K562 (cell line): ENCODE measurements at regions not wholly inside any gene's neighbourhood (a gene's known extent, or its start where the extent isn't known, plus 50 kb on each side); places are given as distances from the start of the nearest gene placed in this dataset.

Source experiments
- ATAC-seq: fragments of 200-7000 bp; cut with Tn5 transposase; 3 replicates; pipeline ENCODE4 v1.9.1; 2020; ENCODE audit warnings: moderate library complexity
- BruUV-seq: library from RNA; stranded (reverse); fragments of 400-500 nt; replicated peaks from 2 replicates; lab custom pipeline; 2021; lab: Mats Ljungman, UMichigan
- CTCF ChIA-PET: fragments of 300-600 bp; formaldehyde crosslinking; extraction: SDS; loops from one replicate; lab custom pipeline; 2021; ENCODE audit warnings: low intra/inter-chr PET ratio; lab: Yijun Ruan, JAX
- POLR2A ChIA-PET: fragments of 300-600, 350-650 bp; sonication (Branson Sonifier 250); formaldehyde crosslinking; extraction: SDS; loops from one replicate; lab custom pipeline; 2021; ENCODE audit warnings: antibody characterized with exemption, inconsistent platforms; lab: Yijun Ruan, JAX
- DNase-seq, 4 experiments: peaks; one replicate each; pipeline versions ENCODE4 v3.0.0 to v3.0.0-alpha.2; 2011 to 2018; ENCODE audit warnings: low spot score in 3 of 4, mixed read lengths in 3 of 4; ENCODE audit errors: extremely low read depth in 1 of 4
- FAIRE-seq: peaks from 2 replicates; lab custom pipeline; 2011; peaks lifted over from hg19 to GRCh38; lab: Jason Lieb, UNC
- H2AFZ ChIP-seq: 2 replicates; pipeline ENCODE4 v1.6.0; 2011; ENCODE audit warnings: low read depth, low read length, control low read depth, inconsistent platforms
- H3K27ac ChIP-seq: fragments of 200-600 bp; 3 replicates; pipeline ENCODE4 v1.8.0; 2011; ENCODE audit warnings: low read depth, mild to moderate bottlenecking, control low read depth, inconsistent platforms, low read length, moderate library complexity, mixed read lengths; ENCODE audit errors: extremely low read depth
- H3K27me3 ChIP-seq, 2 experiments: fragments of 300-600 bp in 1 of 2; 2 replicates in 1 of 2; 3 replicates in 1 of 2; pipeline versions ENCODE4 v1.6.0 to v1.8.0; 2011; ENCODE audit warnings: inconsistent platforms in 2 of 2, low read length in 2 of 2, mild to moderate bottlenecking in 1 of 2, mixed read lengths in 1 of 2, moderate library complexity in 1 of 2; ENCODE audit not compliant: control insufficient read depth in 2 of 2, insufficient read depth in 2 of 2
- H3K36me3 ChIP-seq: fragments of 300-600 bp; 3 replicates; pipeline ENCODE4 v1.8.0; 2011; ENCODE audit warnings: mild to moderate bottlenecking, low read length, inconsistent platforms; ENCODE audit not compliant: control insufficient read depth, insufficient read depth
- H3K4me1 ChIP-seq, 2 experiments: fragments of 200-600 bp in 1 of 2; replicated peaks in 1 of 2; 2 replicates in 1 of 2; 3 replicates in 1 of 2; pipeline versions ENCODE4 v1.5.1 to v1.8.0; 2011; ENCODE audit warnings: inconsistent platforms in 2 of 2, low read length in 2 of 2, mild to moderate bottlenecking in 1 of 2, mixed read lengths in 1 of 2, moderate library complexity in 1 of 2; ENCODE audit not compliant: control insufficient read depth in 2 of 2, insufficient read depth in 2 of 2
- H3K4me2 ChIP-seq: 2 replicates; pipeline ENCODE4 v1.6.1; 2011; ENCODE audit warnings: low read length, control low read depth, inconsistent platforms, mixed read lengths; ENCODE audit not compliant: insufficient read depth
- H3K4me3 ChIP-seq: fragments of 200-600 bp; sonication (generic), shearing (Covaris generic); 2 replicates; pipeline ENCODE4 v1.5.1; 2016; ENCODE audit warnings: control low read depth, inconsistent platforms
- H3K79me2 ChIP-seq: fragments of 200-600 bp; 3 replicates; pipeline ENCODE4 v1.8.0; 2011; ENCODE audit warnings: low read length, inconsistent platforms; ENCODE audit not compliant: control insufficient read depth, insufficient read depth
- H3K9ac ChIP-seq, 2 experiments: 2 replicates each; pipeline versions ENCODE4 v1.6.0 to v1.6.1; 2011; ENCODE audit warnings: low read depth in 2 of 2, low read length in 2 of 2, control low read depth in 1 of 2, inconsistent platforms in 1 of 2, mild to moderate bottlenecking in 1 of 2, mixed read lengths in 1 of 2; ENCODE audit not compliant: insufficient read depth in 1 of 2
- H3K9me1 ChIP-seq: one replicate; pipeline ENCODE4 v1.6.0; 2011; ENCODE audit warnings: inconsistent platforms, mild to moderate bottlenecking, low read length, moderate library complexity; ENCODE audit not compliant: control insufficient read depth, insufficient read depth
- H3K9me3 ChIP-seq: replicated peaks from 2 replicates; pipeline ENCODE4 v1.5.1; 2011; ENCODE audit warnings: low read depth, low read length, inconsistent platforms; ENCODE audit not compliant: control insufficient read depth, insufficient read depth
- H4K20me1 ChIP-seq: replicated peaks from 2 replicates; pipeline ENCODE4 v1.6.1; 2011; ENCODE audit warnings: low read length, inconsistent platforms, mixed read lengths; ENCODE audit not compliant: control insufficient read depth, insufficient read depth
- BRF2 ChIP-seq: IDR thresholded peaks from 3 replicates; pipeline ENCODE4 v1.6.1; 2011; ENCODE audit warnings: borderline replicate concordance, mild to moderate bottlenecking; ENCODE audit not compliant: insufficient read length, insufficient read depth
- CCAR2 ChIP-seq: fragments of 200-400 bp; formaldehyde crosslinking; IDR thresholded peaks from 2 replicates; pipeline ENCODE4 v1.6.1; 2017; ENCODE audit warnings: mild to moderate bottlenecking, low read depth, low read length
- E2F4 ChIP-seq: sonication (generic); formaldehyde crosslinking; IDR thresholded peaks from 2 replicates; pipeline ENCODE4 v1.8.0; 2022; ENCODE audit warnings: mild to moderate bottlenecking, low read depth, missing genetic modification reagents
- ETS1 ChIP-seq: conservative IDR thresholded peaks from 2 replicates; pipeline ENCODE4 v1.6.1; 2011; ENCODE audit warnings: low read depth, mild to moderate bottlenecking, low read length; ENCODE audit not compliant: control insufficient read depth
- HDAC6 ChIP-seq: IDR thresholded peaks from 2 replicates; pipeline ENCODE4 v1.6.1; 2012; ENCODE audit warnings: low read depth, mild to moderate bottlenecking, control low read depth, inconsistent platforms, low read length, moderate library complexity
- HOMEZ ChIP-seq: fragments of 250-450 bp; sonication (Bioruptor Pico); IDR thresholded peaks from 2 replicates; pipeline ENCODE4 v1.4.0; 2020; ENCODE audit warnings: mild to moderate bottlenecking, moderate library complexity
- HSF4 ChIP-seq: fragments of 250-450 bp; sonication (Bioruptor Pico); IDR thresholded peaks from 2 replicates; pipeline ENCODE4 v2.1.2; 2022; ENCODE audit warnings: mild to moderate bottlenecking, moderate library complexity, borderline replicate concordance
- PCBP1 ChIP-seq: fragments of 200-400 bp; formaldehyde crosslinking; IDR thresholded peaks from 2 replicates; pipeline ENCODE4 v1.6.1; 2018; ENCODE audit warnings: mild to moderate bottlenecking, low read depth, low read length; ENCODE audit not compliant: poor library complexity, severe bottlenecking
- POLR2A ChIP-seq: fragments of 450-650 bp; conservative IDR thresholded peaks from 2 replicates; pipeline ENCODE4 v1.6.1; 2016
- PTBP1 ChIP-seq: fragments of 200-400 bp; formaldehyde crosslinking; IDR thresholded peaks from 2 replicates; pipeline ENCODE4 v1.6.1; 2017; ENCODE audit warnings: low read depth, low read length
- PTTG1 ChIP-seq: fragments of 450-650 bp; IDR thresholded peaks from 2 replicates; pipeline ENCODE4 v1.6.1; 2016; ENCODE audit warnings: low read depth, mild to moderate bottlenecking, missing genetic modification characterization, missing compliant biosample characterization
- ZBTB34 ChIP-seq: fragments of 250-450 bp; sonication (Bioruptor Pico); IDR thresholded peaks from 2 replicates; pipeline ENCODE4 v1.8.0; 2021; ENCODE audit warnings: mild to moderate bottlenecking, moderate library complexity
- ZNF212 ChIP-seq: fragments of 450-650 bp; formaldehyde crosslinking; IDR thresholded peaks from 2 replicates; pipeline ENCODE4 v1.4.0; 2020; ENCODE audit warnings: mild to moderate bottlenecking
- ZNF232 ChIP-seq: sonication (generic); formaldehyde crosslinking; IDR thresholded peaks from 2 replicates; pipeline ENCODE4 v1.8.0; 2022; ENCODE audit warnings: mild to moderate bottlenecking, missing genetic modification reagents
- ZNF354B ChIP-seq: fragments of 250-450 bp; sonication (Bioruptor Pico); IDR thresholded peaks from 2 replicates; pipeline ENCODE4 v1.4.0; 2020
- ZNF561 ChIP-seq: fragments of 450-650 bp; formaldehyde crosslinking; conservative IDR thresholded peaks from 2 replicates; pipeline ENCODE4 v1.4.0; 2020; ENCODE audit warnings: mild to moderate bottlenecking, moderate library complexity
- WGBS: fragments of 100-300 bp; shearing (Covaris generic); methylation state at CpG from one replicate; pipeline ENCODE4 v1.1.6; 2016; ENCODE audit warnings: low coverage, mixed read lengths; ENCODE audit not compliant: insufficient coverage; ENCODE audit errors: missing lambda C conversion rate; 5-methylcytosine and 5-hydroxymethylcytosine counted together
- in situ Hi-C: fragments of 300-500 bp; cut with MboI; formaldehyde crosslinking; loops from 4 replicates; pipeline ENCODE4 v1.15.0; 2018; ENCODE audit warnings: inconsistent platforms, mixed read lengths
- intact Hi-C: fragments of 100-400 bp; cut with micrococcal nuclease; formaldehyde crosslinking; loops from 2 replicates; pipeline ENCODE4 v1.14.2; 2022

GRCh38 chr6:146910611-146911010 is 293.6 kb upstream of the STXBP5 start:
- DNase-seq (no peak), FAIRE-seq (no peak), ATAC-seq (no peak)
- ChIA-PET POLR2A (interaction anchor here (0.6 to 3.0 kb wide), 6 partner anchors 9 to 292 kb away, joined by 3 to 14 read pairs (median 4); no protein-coding TSS in a partner anchor), CTCF (no interaction called here)
- Histone ChIP-seq H3K27ac (peak overlapping the region; percentile 27; the same call in 2 of the 3 replicates), H3K36me3 (no peaks in the 10 kb centered on the region), H2AFZ (peak overlapping the region; percentile 88), H3K4me3 (no peak overlapping the region), H3K9me1 (no peaks in the 10 kb centered on the region), H3K27me3 (no peaks in the 10 kb centered on the region), H4K20me1 (no peaks in the 10 kb centered on the region), H3K79me2 (no peaks in the 10 kb centered on the region), H3K4me1 (peaks cover 4 to 71% of the 10 kb centered on the region in 2 experiments; a peak in 4 of 5 replicates), H3K4me2 (peak overlapping the region; percentile 17; the same call in 1 of the 2 replicates), H3K9me3 (no peaks in the 10 kb centered on the region), H3K9ac (no peak overlapping the region)
- in situ Hi-C loops (no loop called here), intact Hi-C loops (loop anchor here (5.0 kb wide), 2 partner anchors 72 to 252 kb away; no protein-coding TSS in a partner anchor)
- WGBS = 54% methylated on average over 2 of the region's 2 CpGs
- BruUV-seq = no TSS peak
- TF ChIP-seq BRF2 (no peak), ZNF354B (CRISPR knock-in tag) (no peak), PCBP1 (no peak), ZBTB34 (no peak), PTTG1 (no peak), PTBP1 (no peak), ZNF232 (no peak), HSF4 (CRISPR knock-in tag) (no peak), ZNF212 (no peak), ETS1 (no peak), E2F4 (CRISPR knock-in tag) (no peak), ZNF561 (CRISPR knock-in tag) (no peak), HOMEZ (CRISPR knock-in tag) (no peak), HDAC6 (no peak), CCAR2 (no peak), POLR2A (no peak)
